Posterior vena cava (tissue), 2 donors: ENCODE measurements at regions not wholly inside any gene's neighbourhood (a gene's known extent, or its start where the extent isn't known, plus 50 kb on each side); places are given as distances from the start of the nearest gene placed in this dataset.

Source experiments
- DNase-seq: peaks from one replicate; pipeline ENCODE4 v3.0.0-alpha.2; 2020; ENCODE audit warnings: low spot score
- intact Hi-C, 2 donors: fragments of 100-400 bp; cut with DNase I; formaldehyde crosslinking; loops; one replicate each; pipeline versions ENCODE4 v1.14.1 to v1.14.2; 2022 to 2023
- donor health status: DM: yes; HTN: yes; CAD: no.
- donor health status: DM: yes; HTN: yes; CAD: no.

- intact Hi-C loops, result no loop called here
- DNase-seq, result no peak
Observed at GRCh38 chr3:86239946-86240345, 751.0 kb downstream of the VGLL3 start.

GRCh38 chr3:86234506-86235254, 756.3 kb downstream of the VGLL3 start:
- intact Hi-C loops, result no loop called here

GRCh38 chr3:86230762-86231161, 760.2 kb downstream of the VGLL3 start:
- no peak for DNase-seq
- intact Hi-C loops, result no loop called here

More at GRCh38 chr3:86234506-86235254, 756.3 kb downstream of the VGLL3 start:
- DNase-seq, result no peak

- intact Hi-C loops, result no loop called here
Observed at GRCh38 chr3:86229775-86230094, 761.2 kb downstream of the VGLL3 start.

GRCh38 chr3:86229086-86229774, 761.7 kb downstream of the VGLL3 start:
- no peak for DNase-seq
- intact Hi-C loops, result no loop called here

More at GRCh38 chr3:86229775-86230094, 761.2 kb downstream of the VGLL3 start:
- DNase-seq, result no peak

GRCh38 chr3:86228101-86228500, 762.8 kb downstream of the VGLL3 start:
- intact Hi-C loops, result no loop called here
- DNase-seq, result no peak

- DNase-seq, result no peak
- intact Hi-C loops, result no loop called here
Observed at GRCh38 chr3:86225461-86225860, 765.5 kb downstream of the VGLL3 start.

GRCh38 chr3:86221601-86222000, 769.3 kb downstream of the VGLL3 start:
- DNase-seq, result no peak
- intact Hi-C loops, result no loop called here

GRCh38 chr3:86208772-86209171, 782.2 kb downstream of the VGLL3 start:
- intact Hi-C loops, result no loop called here

GRCh38 chr3:86182606-86183005, 808.3 kb downstream of the VGLL3 start:
- DNase-seq, result no peak
- intact Hi-C loops, result no loop called here

More at GRCh38 chr3:86208772-86209171, 782.2 kb downstream of the VGLL3 start:
- DNase-seq, result no peak

GRCh38 chr3:86180696-86181095, 810.3 kb downstream of the VGLL3 start:
- intact Hi-C loops, result no loop called here

GRCh38 chr3:86178095-86178494, 812.9 kb downstream of the VGLL3 start:
- intact Hi-C loops, result no loop called here
- no peak for DNase-seq

More at GRCh38 chr3:86180696-86181095, 810.3 kb downstream of the VGLL3 start:
- no peak for DNase-seq

GRCh38 chr3:86176445-86176784, 814.5 kb downstream of the VGLL3 start:
- DNase-seq, result no peak
- intact Hi-C loops, result no loop called here

GRCh38 chr3:86175593-86176444, 815.1 kb downstream of the VGLL3 start:
- intact Hi-C loops, result no loop called here
- DNase-seq, result no peak

- no peak for DNase-seq
- intact Hi-C loops, result no loop called here
Observed at GRCh38 chr3:86175051-86175536, 815.9 kb downstream of the VGLL3 start.

- intact Hi-C loops, result no loop called here
- DNase-seq, result no peak
Observed at GRCh38 chr3:86173401-86173800, 817.5 kb downstream of the VGLL3 start.

- no peak for DNase-seq
- intact Hi-C loops, result no loop called here
Observed at GRCh38 chr3:86168512-86168911, 822.4 kb downstream of the VGLL3 start.

GRCh38 chr3:86162521-86162920, 828.4 kb downstream of the VGLL3 start:
- intact Hi-C loops, result no loop called here
- no peak for DNase-seq

GRCh38 chr3:86161493-86161892, 829.5 kb downstream of the VGLL3 start:
- intact Hi-C loops, result no loop called here
- no peak for DNase-seq

- no peak for DNase-seq
- intact Hi-C loops, result no loop called here
Observed at GRCh38 chr3:86152620-86153019, 838.3 kb downstream of the VGLL3 start.
